HG03064 (cell line): ENCODE measurements at regions not wholly inside any gene's neighbourhood (a gene's known extent, or its start where the extent isn't known, plus 50 kb on each side); places are given as distances from the start of the nearest gene placed in this dataset.
A peak's percentile ranks its signal among the peaks of the same experiment; 100 is the strongest.
"Not testable (repeated sequence)": the region's sequence is repeated elsewhere in the genome, so short reads cannot be mapped to it uniquely, and the experiment has no call there.

Experiments used
- ATAC-seq: cut with Tn5 transposase; IDR thresholded peaks from one replicate; pipeline ENCODE4 v1.9.1; 2021; ENCODE audit warnings: low read depth; ENCODE audit not compliant: unreplicated experiment

DNA sequence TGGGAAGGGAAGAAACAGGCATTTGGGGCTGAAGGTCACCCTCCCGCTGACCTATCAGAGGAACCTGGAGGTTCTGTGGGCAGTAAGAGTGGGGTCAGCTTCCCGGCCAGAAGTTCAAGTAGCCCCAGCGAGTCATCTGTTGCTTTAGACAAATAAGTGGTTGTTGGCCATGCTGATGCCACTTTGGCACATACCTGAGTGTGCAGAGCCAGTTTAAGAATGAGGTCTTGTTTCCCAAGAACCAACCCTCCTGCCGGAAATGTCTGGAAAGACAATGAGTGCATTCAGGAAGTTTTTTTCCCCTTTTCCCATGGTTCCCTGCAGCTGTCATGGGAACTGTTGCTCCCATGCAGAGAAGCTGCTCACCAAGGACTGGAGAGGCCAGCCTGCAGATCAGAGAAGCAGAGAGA, 166.7 kb downstream of the ZNF621 start:
- no peak for ATAC-seq

GRCh38 chr3:40695848-40696247, 171.1 kb downstream of the ZNF621 start:
- no peak for ATAC-seq

- not testable (repeated sequence) for ATAC-seq
Measured at GRCh38 chr3:40698611-40699010, 173.9 kb downstream of the ZNF621 start.

DNA sequence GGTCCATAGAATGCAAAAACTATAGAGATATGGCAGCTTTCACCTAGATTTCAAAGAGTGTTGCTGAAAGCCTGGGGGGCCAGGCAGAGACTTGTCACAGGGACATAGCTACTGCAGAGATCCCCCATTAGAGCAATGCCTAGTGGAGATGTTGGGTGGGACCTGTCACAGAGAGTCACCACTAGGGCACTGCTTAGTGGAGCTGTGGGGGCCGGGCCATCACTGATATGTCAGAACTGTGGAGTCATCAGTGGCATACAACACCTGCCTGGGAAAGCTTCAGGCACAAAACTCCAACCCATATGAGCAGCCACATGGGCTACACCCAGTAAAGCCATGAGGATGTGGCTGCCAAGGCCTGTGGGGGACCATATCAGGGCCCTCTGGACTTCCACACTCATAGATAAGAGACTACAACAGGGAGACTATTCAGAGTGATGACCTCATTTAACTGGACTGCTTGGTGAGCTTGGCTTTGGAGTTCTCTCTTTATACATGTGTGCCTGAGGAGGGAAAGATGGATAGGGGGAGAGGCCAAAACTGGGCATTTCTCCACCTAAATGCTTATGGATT, 176.3 kb downstream of the ZNF621 start:
- no peak for ATAC-seq

GRCh38 chr3:40704224-40704623, 179.5 kb downstream of the ZNF621 start:
- ATAC-seq, result no peak

DNA sequence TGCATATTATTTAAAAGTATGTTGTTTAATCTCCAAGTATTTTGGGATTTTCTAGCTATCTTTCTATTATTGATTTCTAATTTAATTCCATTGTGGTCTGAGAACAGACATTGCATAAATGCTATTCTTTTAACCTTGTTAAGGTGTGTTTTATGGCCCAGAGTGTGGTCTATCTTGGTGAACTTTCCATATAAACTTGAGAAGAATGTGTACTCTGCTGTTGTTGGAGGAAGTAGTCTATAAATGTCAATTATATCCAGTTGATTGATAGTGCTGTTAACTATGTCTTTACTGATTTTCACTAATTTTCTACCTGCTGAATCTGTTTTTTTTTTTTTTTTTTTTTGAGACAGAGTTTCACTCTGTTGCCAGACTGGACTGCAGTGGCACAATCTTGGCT, 180.9 kb downstream of the ZNF621 start:
- no peak for ATAC-seq

DNA sequence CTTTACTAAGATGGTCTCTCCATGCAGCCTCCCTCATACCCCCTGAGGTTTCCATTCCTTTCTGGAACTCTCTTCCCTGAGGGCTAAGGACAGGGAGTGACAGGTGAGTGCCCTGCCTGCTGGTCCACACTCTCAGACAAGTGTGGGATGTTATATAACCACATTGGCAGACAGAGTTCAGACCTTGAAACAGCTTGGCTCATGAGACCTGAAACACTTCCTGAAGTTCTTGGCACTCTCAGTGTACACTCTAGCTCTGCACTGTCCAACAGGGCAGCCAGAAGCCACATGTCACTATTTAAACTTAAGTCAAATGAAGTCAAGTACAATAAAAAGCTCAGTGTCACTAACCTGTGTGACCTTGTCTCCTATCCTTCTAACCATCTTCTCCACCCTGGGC, 188.5 kb downstream of the ZNF621 start:
- no peak for ATAC-seq

DNA sequence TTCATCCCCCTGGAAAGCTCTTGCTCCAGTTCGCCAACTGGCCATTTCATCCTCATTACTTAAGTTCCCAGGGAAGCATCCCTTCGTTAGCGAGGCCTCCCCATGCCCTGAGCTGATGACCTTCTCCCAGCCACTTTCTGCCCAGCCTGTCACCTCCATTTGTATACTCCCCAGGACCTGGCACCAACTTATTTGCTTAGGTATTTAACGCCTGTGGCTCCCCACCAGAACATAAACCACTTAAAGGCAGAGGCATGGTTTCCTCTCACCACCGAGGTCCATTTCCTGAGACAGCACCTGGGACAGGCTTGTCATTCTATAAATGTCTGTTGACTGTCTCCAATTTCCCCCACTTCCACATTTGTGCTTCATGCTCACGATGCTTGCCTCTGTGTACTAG, 189.0 kb downstream of the ZNF621 start:
- ATAC-seq, result no peak

DNA sequence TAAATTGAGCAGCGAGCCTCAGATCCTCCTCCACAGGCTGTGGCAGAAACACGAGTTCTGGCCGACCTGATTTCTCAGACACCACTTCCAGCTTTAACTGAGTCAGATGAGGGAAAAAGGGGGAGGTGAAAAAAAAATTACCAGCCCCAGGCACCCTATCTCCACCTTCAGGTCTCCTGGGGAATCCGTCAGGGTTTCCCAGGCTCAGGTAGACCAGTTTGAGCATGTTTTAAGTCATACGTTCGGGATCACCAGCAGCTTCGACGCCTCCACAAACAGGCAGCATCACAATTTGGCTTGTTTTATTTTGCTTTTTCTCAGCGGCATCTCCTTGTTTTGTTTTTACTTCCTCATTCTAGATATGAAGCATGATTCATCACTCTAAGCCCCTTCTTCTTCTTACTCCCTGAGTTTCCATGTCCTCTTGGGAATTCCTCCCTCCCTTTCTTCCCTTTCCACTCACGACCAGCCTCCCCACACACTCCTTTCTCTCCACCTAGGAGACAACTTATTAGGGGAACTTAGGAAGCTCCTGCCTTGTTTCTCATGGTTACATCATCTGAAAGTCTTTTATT, 190.1 kb downstream of the ZNF621 start:
- no peak for ATAC-seq

DNA sequence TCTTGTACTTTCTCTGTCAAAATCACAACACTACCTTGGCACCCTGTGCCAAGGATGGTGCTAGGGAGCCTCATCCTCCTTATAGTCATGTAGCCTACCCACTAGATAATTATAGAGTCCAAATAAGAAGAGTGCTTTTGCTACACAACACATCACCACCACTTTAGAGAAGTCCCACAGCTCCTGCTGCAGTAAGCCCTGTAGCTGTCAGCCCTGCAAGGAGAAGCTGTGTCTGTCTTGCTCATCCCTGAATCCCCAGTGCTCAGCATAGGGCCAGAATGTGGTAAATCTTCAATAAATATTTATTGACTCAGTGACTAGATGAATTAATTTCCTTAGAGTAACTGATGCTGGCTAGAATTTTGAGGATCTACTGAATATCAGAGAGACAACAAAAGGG, 190.8 kb downstream of the ZNF621 start:
- no peak for ATAC-seq

GRCh38 chr3:40717471-40717870, 192.7 kb downstream of the ZNF621 start:
- ATAC-seq, result no peak

GRCh38 chr3:40718209-40718608, 193.4 kb downstream of the ZNF621 start:
- ATAC-seq, result no peak

GRCh38 chr3:40718681-40719080, 193.9 kb downstream of the ZNF621 start:
- ATAC-seq, result peak; percentile 96

DNA sequence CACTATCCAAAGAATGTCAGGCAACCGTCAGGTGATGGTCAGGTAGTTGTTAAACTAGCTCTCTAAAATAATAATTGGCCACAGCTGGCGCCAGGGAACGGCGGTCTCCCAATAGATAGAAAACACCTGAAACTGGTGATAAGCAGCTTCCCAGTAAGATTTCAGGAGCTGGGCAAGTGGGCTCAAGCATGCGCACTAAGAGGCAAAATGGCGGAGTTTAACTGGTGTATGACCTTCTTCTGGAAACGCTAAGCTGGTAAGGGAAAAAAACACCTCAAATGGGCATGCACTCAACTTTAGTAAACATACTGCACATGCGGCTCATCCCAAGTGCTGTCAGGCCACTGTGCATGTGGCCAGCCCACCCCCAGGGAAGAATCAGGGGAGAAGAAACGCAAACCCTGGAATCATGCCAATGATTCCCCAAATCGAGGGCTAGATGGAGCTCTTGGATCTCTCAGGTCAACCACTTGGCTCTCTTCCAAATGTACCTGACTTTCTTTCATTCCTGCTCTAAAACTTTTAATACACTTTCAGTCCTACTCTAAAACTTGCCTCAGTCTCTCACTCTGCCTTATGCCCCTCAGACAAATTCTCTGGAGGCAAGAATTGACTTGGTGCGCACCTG, 195.0 kb downstream of the ZNF621 start:
- no peak for ATAC-seq

DNA sequence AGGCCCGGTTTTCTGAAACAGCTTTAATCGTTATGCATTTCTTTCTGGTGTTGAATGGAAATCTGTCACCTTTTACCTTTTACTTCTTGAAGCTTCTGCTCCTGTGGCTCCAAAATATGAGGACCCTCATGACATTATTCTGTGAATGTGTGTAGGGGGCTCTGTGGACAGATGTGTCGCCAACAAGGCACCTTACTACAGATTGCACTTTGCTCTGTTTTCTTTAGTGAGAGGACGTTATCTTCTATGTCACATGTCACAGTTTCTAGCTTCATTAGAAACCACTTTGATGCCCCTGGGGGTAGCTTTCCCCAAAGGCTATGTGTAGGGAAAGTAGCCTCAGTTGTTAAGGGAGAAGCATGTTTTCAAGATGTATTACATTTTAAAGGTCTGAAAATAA, 195.6 kb downstream of the ZNF621 start:
- no peak for ATAC-seq

- ATAC-seq, result no peak
Measured at GRCh38 chr3:40720863-40721262, 196.1 kb downstream of the ZNF621 start.

DNA sequence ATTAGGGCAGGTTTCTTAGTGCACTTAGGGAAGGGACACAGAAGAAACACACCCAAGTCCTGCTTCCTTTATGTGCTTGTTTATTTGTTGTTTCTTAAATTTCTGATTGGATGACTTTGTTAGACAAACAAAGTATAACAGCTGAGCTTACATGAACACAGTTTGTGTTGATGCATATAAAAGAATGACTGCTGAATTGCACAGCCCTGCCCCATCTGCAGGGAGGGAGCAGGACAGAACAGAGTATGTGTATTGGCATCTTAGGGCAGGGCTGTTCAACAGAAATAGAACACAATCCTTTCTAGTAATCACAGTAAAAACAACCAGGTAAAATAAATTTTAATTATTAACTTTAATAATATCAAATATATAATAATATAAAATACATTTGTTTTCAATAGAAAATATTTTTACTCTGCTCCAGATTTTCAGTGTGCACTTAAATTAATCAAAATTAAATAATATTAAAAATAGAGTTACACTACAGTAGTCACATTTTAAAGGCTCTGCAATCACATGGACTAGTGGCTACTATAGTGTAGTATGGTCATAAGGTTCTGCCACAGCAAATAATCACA, 198.4 kb downstream of the ZNF621 start:
- ATAC-seq, result no peak

- no peak for ATAC-seq
Measured at GRCh38 chr3:40725031-40725430, 200.3 kb downstream of the ZNF621 start.

- ATAC-seq, result no peak
Measured at GRCh38 chr3:40731445-40731844, 206.7 kb downstream of the ZNF621 start.

DNA sequence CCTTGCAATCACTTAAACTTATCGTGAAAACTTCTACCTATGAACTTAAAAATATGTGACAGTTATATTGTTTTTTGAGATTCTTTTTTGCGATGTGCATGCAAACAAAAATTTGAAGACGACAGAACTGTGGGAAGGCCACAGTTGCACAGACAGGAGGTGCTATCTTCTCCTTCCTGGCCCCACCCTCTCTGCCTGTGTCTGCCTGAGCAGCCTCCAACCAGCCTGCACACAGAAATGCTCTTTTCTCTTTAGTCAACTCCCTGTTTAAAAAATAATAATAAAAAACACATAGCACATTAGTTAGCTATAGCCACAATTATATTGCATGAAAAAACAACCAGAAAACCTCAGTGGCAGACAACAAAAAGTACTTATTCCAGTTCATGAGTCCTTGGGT, 212.2 kb downstream of the ZNF621 start:
- ATAC-seq, result no peak

- no peak for ATAC-seq
Measured at GRCh38 chr3:40737343-40737742, 212.6 kb downstream of the ZNF621 start.

- no peak for ATAC-seq
Measured at GRCh38 chr3:40739971-40740370, 215.2 kb downstream of the ZNF621 start.
